Islet precursor cell (in vitro differentiated cells): ENCODE measurements at regions not wholly inside any gene's neighbourhood (a gene's known extent, or its start where the extent isn't known, plus 50 kb on each side); places are given as distances from the start of the nearest gene placed in this dataset.
A peak's percentile ranks its signal among the peaks of the same experiment; 100 is the strongest.

Experiments used
- DNase-seq: peaks from one replicate; pipeline ENCODE4 v3.0.0-alpha.2; 2018

DNA sequence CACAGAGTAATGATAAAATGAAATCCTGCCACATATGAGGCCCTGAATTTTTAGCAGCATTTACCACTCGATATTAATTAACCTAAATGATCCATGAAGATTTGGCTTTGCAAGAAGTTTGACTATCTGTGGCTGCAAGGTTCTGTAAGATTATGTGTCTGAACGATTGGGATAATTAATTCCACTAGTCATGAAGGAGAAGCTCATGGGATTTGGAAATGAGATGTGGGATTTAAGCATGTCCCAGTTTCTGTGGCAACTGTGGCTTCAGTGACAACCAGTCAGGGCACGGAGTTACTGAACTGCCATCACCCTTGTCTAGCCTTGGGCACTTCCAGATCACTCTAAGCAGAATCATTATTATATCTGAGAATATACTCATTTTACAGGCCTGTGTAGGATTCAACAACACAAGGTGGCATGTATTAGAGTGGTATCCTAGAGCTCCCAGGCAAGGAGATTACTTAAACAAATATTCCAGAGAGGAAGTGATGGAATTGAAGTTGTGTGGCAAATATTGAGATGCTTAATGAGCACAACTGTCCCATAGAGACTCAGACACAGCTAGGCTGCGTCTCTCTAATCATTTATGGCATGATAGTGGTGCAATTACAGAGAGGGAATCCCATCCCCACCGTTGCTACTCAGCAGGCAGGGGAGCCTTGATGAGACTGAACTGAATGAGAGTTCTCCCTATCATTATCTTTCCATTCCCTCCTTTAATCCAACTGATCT, 205.0 kb upstream of the KRR1 start:
- no peak for DNase-seq

DNA sequence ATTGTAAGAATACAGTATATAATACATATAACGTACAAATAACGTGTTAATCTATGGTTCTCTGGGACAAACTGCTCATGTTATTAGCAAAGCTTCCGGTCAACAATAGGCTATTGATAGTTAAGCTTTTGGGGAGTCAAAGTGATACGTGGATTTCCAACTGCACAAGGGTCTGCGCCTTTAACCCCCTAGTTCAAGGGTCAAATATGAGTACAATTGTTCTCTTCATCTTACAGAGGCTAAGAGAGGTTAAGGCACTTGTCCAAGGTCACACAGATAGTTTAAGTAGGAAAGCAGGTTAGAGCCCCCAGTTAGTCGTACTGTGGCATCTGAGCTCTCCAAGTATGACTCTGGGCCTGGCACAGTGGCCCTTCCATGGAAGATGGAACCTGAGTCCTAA, 204.3 kb upstream of the KRR1 start:
- DNase-seq: no peak

DNA sequence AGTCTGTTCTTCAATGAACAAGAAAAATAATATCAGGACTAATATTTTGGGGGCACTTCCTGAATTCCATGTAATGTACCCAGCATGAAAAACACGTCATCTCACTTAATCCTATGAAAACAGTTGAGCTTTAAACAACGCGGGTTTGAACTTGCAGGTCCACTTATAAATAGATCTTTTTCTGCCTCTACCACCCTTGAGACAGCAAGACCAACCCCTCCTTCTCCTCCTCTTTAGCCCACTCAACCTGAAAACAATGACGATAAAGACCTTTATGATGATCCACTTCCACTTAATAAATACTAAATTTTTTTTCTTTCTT, 203.9 kb upstream of the KRR1 start:
- DNase-seq: no peak

DNA sequence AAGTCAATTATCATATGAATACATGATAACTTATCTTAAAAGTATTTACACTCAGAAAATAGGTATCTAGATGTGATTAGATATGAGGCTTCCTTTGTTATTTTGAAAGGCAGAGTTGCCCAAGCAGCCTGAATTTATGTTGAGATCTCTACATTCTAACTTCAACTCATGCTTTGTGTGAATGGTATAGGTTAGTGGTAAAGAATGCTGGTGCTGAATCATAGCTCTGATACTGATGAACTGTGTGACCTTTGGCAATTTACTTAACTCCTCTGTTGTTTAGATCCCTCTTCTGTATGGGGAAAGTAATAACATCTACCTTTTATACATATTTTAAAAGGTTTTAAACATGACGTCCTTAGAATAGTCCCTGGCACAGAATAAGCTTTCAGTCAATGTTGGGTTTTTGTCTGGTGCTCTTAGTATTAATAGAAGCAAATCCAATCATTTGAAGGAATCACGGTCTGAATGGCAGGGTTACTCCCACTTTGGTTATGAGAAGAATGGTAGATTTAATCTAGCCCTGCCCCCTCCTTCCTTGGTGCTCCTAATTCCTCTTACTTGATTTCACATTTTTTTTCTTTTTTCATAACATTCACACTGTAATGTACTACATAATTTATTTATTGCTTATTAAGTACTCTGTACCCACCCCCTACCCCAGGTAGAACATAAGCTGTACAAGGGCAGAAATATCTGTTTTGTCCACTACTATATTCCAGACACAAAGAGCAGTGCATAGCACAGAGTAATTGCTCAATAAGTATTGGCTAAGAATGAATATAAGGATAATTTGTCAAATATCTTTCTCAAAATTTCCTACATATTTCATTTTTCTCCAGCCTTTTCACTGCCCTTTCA, 203.3 kb upstream of the KRR1 start:
- no peak for DNase-seq

GRCh38 chr12:75713434-75713833, 202.0 kb upstream of the KRR1 start:
- DNase-seq: no peak

- no peak for DNase-seq
Measured at GRCh38 chr12:75712223-75712622, 200.8 kb upstream of the KRR1 start.

DNA sequence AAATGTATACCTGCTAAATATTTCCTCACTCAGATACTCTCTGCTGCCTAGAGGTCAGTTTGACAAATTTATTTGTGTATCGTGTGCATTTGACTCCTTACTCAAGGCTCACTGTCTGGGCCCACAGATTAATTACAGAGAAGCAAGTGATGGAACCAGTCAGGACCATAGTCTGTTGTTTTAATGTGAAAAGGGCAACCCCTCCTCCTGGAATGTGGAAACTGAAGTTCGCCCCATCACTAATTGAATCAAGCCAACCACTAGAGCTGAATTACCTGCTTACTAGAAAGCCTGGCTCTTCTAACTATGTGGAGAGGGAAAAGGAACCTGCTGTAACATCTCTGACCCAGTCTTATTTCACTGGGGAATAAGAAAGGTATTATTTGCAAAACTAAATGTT, 199.9 kb upstream of the KRR1 start:
- no peak for DNase-seq

- no peak for DNase-seq
Measured at GRCh38 chr12:75710361-75711069, 199.1 kb upstream of the KRR1 start.

- DNase-seq: no peak
Measured at GRCh38 chr12:75709503-75709902, 198.1 kb upstream of the KRR1 start.

DNA sequence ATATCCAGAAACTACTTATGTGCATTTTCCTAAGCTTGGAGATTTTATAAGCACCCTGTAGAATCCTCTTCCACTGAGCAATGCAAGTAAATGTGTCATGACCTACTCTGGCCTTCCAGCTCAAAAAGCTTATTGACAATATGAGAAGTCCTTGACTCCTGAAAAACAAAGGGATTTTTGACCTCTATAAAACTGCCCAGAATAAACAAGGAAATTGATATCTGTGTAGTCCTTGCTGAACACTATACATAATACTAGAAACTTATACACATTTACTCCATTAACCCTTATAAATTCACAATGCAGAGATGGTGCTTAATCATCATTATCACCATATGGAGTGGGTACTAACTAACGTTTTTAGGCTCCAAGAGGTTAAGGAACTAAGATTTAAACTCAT, 197.4 kb upstream of the KRR1 start:
- DNase-seq: no peak

DNA sequence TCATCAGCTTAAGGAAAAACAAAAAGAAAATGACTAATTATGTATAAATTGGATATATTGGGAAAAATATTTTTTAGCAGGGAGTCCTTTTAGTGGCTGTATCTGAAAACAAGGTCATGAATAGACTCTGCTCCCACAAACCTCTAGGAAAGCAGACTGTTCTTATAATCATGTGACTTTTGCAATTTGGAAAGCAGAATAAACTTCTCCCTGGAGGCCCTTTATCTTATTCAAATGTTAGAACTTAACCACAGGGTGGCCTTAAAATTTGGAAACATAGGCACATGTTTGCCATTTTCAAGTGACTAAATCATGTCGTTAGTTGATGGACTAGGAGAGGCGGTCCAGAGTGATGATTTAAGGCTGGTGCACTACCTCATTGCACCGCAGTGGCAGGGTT, 196.6 kb upstream of the KRR1 start:
- no peak for DNase-seq

DNA sequence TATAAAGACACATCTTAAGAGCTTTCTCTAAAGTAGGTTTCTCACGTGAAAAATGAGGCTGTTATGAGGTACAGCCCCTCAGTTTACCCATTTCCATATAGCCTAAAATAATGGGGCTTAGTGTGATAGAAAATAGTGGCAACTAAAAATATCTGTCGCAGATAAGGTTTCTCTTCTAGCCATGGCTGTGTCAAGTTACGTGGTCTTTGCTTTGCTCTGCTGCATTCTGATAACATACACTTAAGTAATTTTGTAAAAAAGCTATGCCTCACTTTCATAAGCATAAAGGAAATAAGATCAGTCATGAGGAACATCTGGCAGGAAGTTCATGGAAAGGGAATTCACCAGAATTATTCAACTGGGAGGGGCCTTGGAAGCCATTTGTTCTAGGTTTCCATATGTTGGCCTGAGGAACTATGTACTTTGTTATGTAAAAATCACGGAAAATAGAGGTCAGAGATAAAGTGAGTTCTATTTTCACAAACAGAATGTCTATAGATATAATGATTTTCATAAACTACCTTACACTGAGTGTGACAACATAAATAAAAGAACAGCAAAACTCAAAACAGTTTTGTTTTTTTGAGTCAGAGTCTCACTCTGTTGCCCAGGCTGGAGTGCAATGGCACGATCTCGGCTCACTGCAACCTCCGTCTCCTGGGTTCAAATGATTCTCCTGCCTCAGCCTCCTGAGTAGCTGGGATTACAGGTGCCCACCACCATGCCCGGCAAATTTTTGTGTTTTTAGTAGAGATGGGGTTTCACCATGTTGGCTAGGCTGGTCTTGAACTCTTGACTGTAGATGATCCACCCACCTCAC, 195.6 kb upstream of the KRR1 start:
- no peak for DNase-seq

- DNase-seq: peak; percentile 83
Measured at GRCh38 chr12:75705749-75706711, 194.6 kb upstream of the KRR1 start.

GRCh38 chr12:75704664-75705063, 193.3 kb upstream of the KRR1 start:
- DNase-seq: no peak

- DNase-seq: no peak
Measured at GRCh38 chr12:75704208-75704607, 192.8 kb upstream of the KRR1 start.

- no peak for DNase-seq
Measured at GRCh38 chr12:75703131-75703530, 191.7 kb upstream of the KRR1 start.

GRCh38 chr12:75702477-75703093, 191.2 kb upstream of the KRR1 start:
- no peak for DNase-seq

GRCh38 chr12:75701859-75702258, 190.4 kb upstream of the KRR1 start:
- no peak for DNase-seq

GRCh38 chr12:75699728-75700496, 188.5 kb upstream of the KRR1 start:
- no peak for DNase-seq

DNA sequence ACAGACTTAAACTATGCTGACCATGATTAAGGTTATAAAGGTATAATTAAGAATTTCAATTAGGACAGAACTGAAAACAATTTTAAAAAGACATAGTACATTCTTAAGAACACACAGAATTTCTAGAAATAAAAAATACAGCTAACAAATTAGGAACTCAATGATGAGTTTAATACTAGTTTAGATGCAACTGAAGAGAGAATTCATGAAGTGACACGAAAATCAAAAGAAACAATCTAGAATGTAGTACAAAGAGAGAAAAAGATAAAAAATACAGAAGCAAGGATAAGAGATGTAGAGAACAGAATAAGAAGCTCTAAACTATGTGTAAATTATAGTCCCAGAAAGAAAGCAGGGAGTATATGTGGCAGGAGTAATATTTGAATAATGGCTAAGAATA, 187.8 kb upstream of the KRR1 start:
- no peak for DNase-seq

DNA sequence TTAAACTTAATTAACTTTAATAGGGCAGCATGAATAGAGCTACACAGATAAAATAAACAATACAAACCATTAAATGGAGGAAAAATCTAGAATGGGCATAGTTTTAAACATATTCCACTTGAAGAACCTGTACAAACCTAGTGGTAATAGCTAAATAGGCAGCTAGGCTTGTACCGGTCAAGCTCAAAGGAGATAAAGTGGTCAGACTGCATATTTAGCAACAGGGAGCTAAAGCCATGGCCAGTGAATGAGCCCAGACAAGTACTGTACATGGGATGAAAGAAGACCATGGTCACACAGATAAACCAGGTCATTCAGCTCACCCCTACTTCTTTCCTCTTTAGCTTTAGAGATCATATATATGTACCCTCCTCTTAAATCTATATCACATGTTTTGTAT, 186.6 kb upstream of the KRR1 start:
- DNase-seq: peak; percentile 59
